Stimulated activated CD4-positive, alpha-beta T cell treated with anti-CD3 and anti-CD28 coated beads, Interleukin-2, amount 100 ng/mL, for 48 hours (primary cell): ENCODE measurements at regions not wholly inside any gene's neighbourhood (a gene's known extent, or its start where the extent isn't known, plus 50 kb on each side); places are given as distances from the start of the nearest gene placed in this dataset.

ENCODE experiments used
- DNase-seq, 2 donors: peaks; one replicate each; pipeline ENCODE4 v3.0.0-alpha.2; 2020

GRCh38 chr5:57690724-57691123 is 208.1 kb upstream of the ACTBL2 start:
- DNase-seq: no peak

- no peak for DNase-seq
Observed at GRCh38 chr5:57687596-57687995, 205.0 kb upstream of the ACTBL2 start.

- no peak for DNase-seq
Observed at GRCh38 chr5:57685516-57686255, 203.1 kb upstream of the ACTBL2 start.

GRCh38 chr5:57684299-57684702 is 201.7 kb upstream of the ACTBL2 start:
- no peak for DNase-seq

GRCh38 chr5:57683036-57683630 is 200.5 kb upstream of the ACTBL2 start:
- no peak for DNase-seq

GRCh38 chr5:57681942-57682341 is 199.3 kb upstream of the ACTBL2 start:
- no peak for DNase-seq

GRCh38 chr5:57680686-57681085 is 198.1 kb upstream of the ACTBL2 start:
- DNase-seq: no peak

- DNase-seq: no peak
Observed at GRCh38 chr5:57677235-57677634, 194.6 kb upstream of the ACTBL2 start.

GRCh38 chr5:57676222-57677098 is 193.8 kb upstream of the ACTBL2 start:
- no peak for DNase-seq

GRCh38 chr5:57675236-57675635 is 192.6 kb upstream of the ACTBL2 start:
- DNase-seq: no peak

- DNase-seq: no peak
Observed at GRCh38 chr5:57671371-57671770, 188.8 kb upstream of the ACTBL2 start.

- no peak for DNase-seq
Observed at GRCh38 chr5:57666582-57666981, 184.0 kb upstream of the ACTBL2 start.

- DNase-seq: no peak
Observed at GRCh38 chr5:57665146-57665936, 182.7 kb upstream of the ACTBL2 start.

- no peak for DNase-seq
Observed at GRCh38 chr5:57664700-57665099, 182.1 kb upstream of the ACTBL2 start.

- no peak for DNase-seq
Observed at GRCh38 chr5:57663466-57663865, 180.9 kb upstream of the ACTBL2 start.

GRCh38 chr5:57662991-57663390 is 180.4 kb upstream of the ACTBL2 start:
- no peak for DNase-seq

GRCh38 chr5:57659886-57660285 is 177.3 kb upstream of the ACTBL2 start:
- no peak for DNase-seq

GRCh38 chr5:57658018-57658417 is 175.4 kb upstream of the ACTBL2 start:
- DNase-seq: no peak

- DNase-seq: no peak
Observed at GRCh38 chr5:57655228-57655627, 172.6 kb upstream of the ACTBL2 start.

GRCh38 chr5:57653636-57654290 is 171.2 kb upstream of the ACTBL2 start:
- DNase-seq: no peak

- DNase-seq: no peak
Observed at GRCh38 chr5:57651127-57651526, 168.5 kb upstream of the ACTBL2 start.

GRCh38 chr5:57650360-57651069 is 167.9 kb upstream of the ACTBL2 start:
- DNase-seq: peak; percentile 3 to 6
